Stimulated activated CD4-positive, alpha-beta T cell treated with anti-CD3 and anti-CD28 coated beads, Interleukin-15, amount 100 ng/mL, for 48 hours (primary cell): ENCODE measurements at regions not wholly inside any gene's neighbourhood (a gene's known extent, or its start where the extent isn't known, plus 50 kb on each side); places are given as distances from the start of the nearest gene placed in this dataset.
A peak's percentile ranks its signal among the peaks of the same experiment; 100 is the strongest.

ENCODE experiments used
- DNase-seq, 2 donors: peaks; one replicate each; pipeline ENCODE4 v3.0.0-alpha.2; 2020; ENCODE audit warnings: low read depth in 2 of 2

GRCh38 chr3:18675197-18675596 lies 250.1 kb upstream of the SATB1 start:
- no peak for DNase-seq

GRCh38 chr3:18672561-18672960 lies 247.4 kb upstream of the SATB1 start:
- DNase-seq: no peak

GRCh38 chr3:18670759-18671158 lies 245.6 kb upstream of the SATB1 start:
- DNase-seq: no peak

- DNase-seq: no peak
Measured at GRCh38 chr3:18669374-18669773, 244.2 kb upstream of the SATB1 start.

GRCh38 chr3:18667552-18667951 lies 242.4 kb upstream of the SATB1 start:
- DNase-seq: no peak

GRCh38 chr3:18666655-18667054 lies 241.5 kb upstream of the SATB1 start:
- DNase-seq: no peak

GRCh38 chr3:18660059-18660458 lies 234.9 kb upstream of the SATB1 start:
- DNase-seq: no peak

GRCh38 chr3:18657858-18658820 lies 233.0 kb upstream of the SATB1 start:
- DNase-seq: no peak

GRCh38 chr3:18656866-18657265 lies 231.7 kb upstream of the SATB1 start:
- no peak for DNase-seq

GRCh38 chr3:18656410-18656809 lies 231.3 kb upstream of the SATB1 start:
- DNase-seq: no peak

- DNase-seq: no peak
Measured at GRCh38 chr3:18655827-18656226, 230.7 kb upstream of the SATB1 start.

GRCh38 chr3:18652781-18653180 lies 227.6 kb upstream of the SATB1 start:
- no peak for DNase-seq

- DNase-seq: no peak
Measured at GRCh38 chr3:18650731-18651130, 225.6 kb upstream of the SATB1 start.

GRCh38 chr3:18649666-18650363 lies 224.7 kb upstream of the SATB1 start:
- DNase-seq: peak; percentile 61 to 66

GRCh38 chr3:18648868-18649462 lies 223.8 kb upstream of the SATB1 start:
- no peak for DNase-seq

- no peak for DNase-seq
Measured at GRCh38 chr3:18648159-18648558, 223.0 kb upstream of the SATB1 start.

- peak; percentile 51 to 70 for DNase-seq
Measured at GRCh38 chr3:18645619-18646018, 220.5 kb upstream of the SATB1 start.

- DNase-seq: no peak
Measured at GRCh38 chr3:18643281-18643680, 218.1 kb upstream of the SATB1 start.

GRCh38 chr3:18641916-18642315 lies 216.8 kb upstream of the SATB1 start:
- no peak for DNase-seq

- no peak for DNase-seq
Measured at GRCh38 chr3:18635215-18635614, 210.1 kb upstream of the SATB1 start.

- no peak for DNase-seq
Measured at GRCh38 chr3:18634461-18634860, 209.3 kb upstream of the SATB1 start.

GRCh38 chr3:18633002-18633401 lies 207.9 kb upstream of the SATB1 start:
- no peak for DNase-seq

- DNase-seq: no peak
Measured at GRCh38 chr3:18630295-18630694, 205.2 kb upstream of the SATB1 start.
